ENCODE measurements at regions not wholly inside any gene's neighbourhood (a gene's known extent, or its start where the extent isn't known, plus 50 kb on each side); places are given as distances from the start of the nearest gene placed in this dataset.

- TF ChIP-seq KDM5A (IDR thresholded peaks at IDR 0.05; ENCODE audit: low read length) (no peak), KDM1A (IDR thresholded peaks at IDR 0.05; ENCODE audit: borderline replicate concordance, low read length) (no peak), EGR1 (IDR thresholded peaks at IDR 0.05; ENCODE audit: borderline replicate concordance, low read depth, low read length) (no peak), GTF2F1 (IDR thresholded peaks at IDR 0.05; ENCODE audit: borderline replicate concordance, low read depth, low read length) (no peak), SP1 (IDR thresholded peaks at IDR 0.05; ENCODE audit: low read depth, low read length) (no peak), SRF (IDR thresholded peaks at IDR 0.05; ENCODE audit: low read depth, low read length) (no peak), ZNF274 (IDR thresholded peaks at IDR 0.05; ENCODE audit: borderline replicate concordance, extremely low read depth, low read length) (no peak)
Measured at GRCh38 chr5:82809420-82810143, 267.6 kb downstream of the TMEM167A start (continued).

Data from H1 (cell line).